Gastrocnemius medialis (tissue), 4 donors: ENCODE measurements at regions not wholly inside any gene's neighbourhood (a gene's known extent, or its start where the extent isn't known, plus 50 kb on each side); places are given as distances from the start of the nearest gene placed in this dataset.

ENCODE experiments used
- ATAC-seq, 2 donors: fragments of 150-250 bp; one replicate each; pipeline ENCODE4 v1.9.1; 2016
- DNase-seq, 2 donors: peaks; one replicate each; pipeline ENCODE4 v3.0.0-alpha.2; 2019
- H3K27ac ChIP-seq, 4 donors: fragments of 200-600 bp; sonication (generic); 1 replicate in 1 of 4; 2 replicates in 3 of 4; pipeline ENCODE4 v1.5.1; 2016 to 2018; ENCODE audit warnings: mild to moderate bottlenecking in 2 of 4, moderate library complexity in 1 of 4
- H3K27me3 ChIP-seq, 3 donors: fragments of 200-600 bp; sonication (generic) in 2 of 3; 1 replicate in 1 of 3; 2 replicates in 2 of 3; pipeline versions ENCODE4 v1.5.1 to v1.6.0; 2016 to 2019; ENCODE audit warnings: mild to moderate bottlenecking in 1 of 3, moderate library complexity in 1 of 3
- H3K36me3 ChIP-seq, 2 donors: fragments of 200-600 bp; sonication (generic) in 1 of 2; one replicate each; pipeline ENCODE4 v1.5.1; 2017 to 2018
- H3K4me1 ChIP-seq, 2 donors: fragments of 200-600 bp; sonication (generic) in 1 of 2; one replicate each; pipeline ENCODE4 v1.5.1; 2016 to 2017; ENCODE audit warnings: mild to moderate bottlenecking in 2 of 2
- H3K4me3 ChIP-seq, 4 donors: fragments of 200-600 bp; sonication (generic) in 3 of 4; 1 replicate in 1 of 4; 2 replicates in 3 of 4; pipeline ENCODE4 v1.5.1; 2016 to 2019; ENCODE audit warnings: mild to moderate bottlenecking in 2 of 4
- H3K9me3 ChIP-seq, 3 donors: fragments of 200-600 bp; sonication (generic) in 2 of 3; 1 replicate in 1 of 3; 2 replicates in 2 of 3; pipeline ENCODE4 v1.5.1; 2016 to 2019
- CTCF ChIP-seq, 5 experiments: fragments of 450-650 bp in 3 of 5; fragments of 200-600 bp in 2 of 5; sonication (generic) in 2 of 5; IDR thresholded peaks in 4 of 5; conservative IDR thresholded peaks in 1 of 5; 1 replicate in 4 of 5; 2 replicates in 1 of 5; pipeline ENCODE4 v1.5.1; 2016 to 2019; ENCODE audit warnings: antibody characterized with exemption in 5 of 5, mild to moderate bottlenecking in 3 of 5, moderate library complexity in 3 of 5
- POLR2A ChIP-seq, 2 donors: fragments of 450-650 bp; IDR thresholded peaks; one replicate each; pipeline ENCODE4 v1.6.1; 2017; ENCODE audit warnings: antibody characterized with exemption in 2 of 2, mild to moderate bottlenecking in 2 of 2, moderate library complexity in 2 of 2
- in situ Hi-C, 4 donors: fragments of 200-750 bp; cut with MboI; loops; one replicate each; pipeline versions ENCODE4 v1.15.0 to v1.8.0; 2017; ENCODE audit warnings: low sequenced_read_pairs in 4 of 4
- intact Hi-C: fragments of 100-400 bp; cut with DNase I; formaldehyde crosslinking; loops from one replicate; pipeline ENCODE4 v1.15.1; 2023; ENCODE audit warnings: low total_unique reads

GRCh38 chr18:65429601-65430000 is 321.2 kb upstream of the CDH7 start:
- TF ChIP-seq CTCF (IDR thresholded peaks at IDR 0.05 in 4 of 5, conservative IDR thresholded peaks at IDR 0.05 in 1 of 5), result no peak
- in situ Hi-C loops (no loop called here), intact Hi-C loops (no loop called here)
- no peak overlapping the region for H3K27ac ChIP-seq
- no peak overlapping the region for H3K4me3 ChIP-seq
- no peaks in the 10 kb centered on the region for H3K4me1 ChIP-seq
- no peaks in the 10 kb centered on the region for H3K9me3 ChIP-seq
- no peaks in the 10 kb centered on the region for H3K36me3 ChIP-seq
- H3K27me3 ChIP-seq, result no peaks in the 10 kb centered on the region
- ATAC-seq, result no peak
- no peak for DNase-seq

GRCh38 chr18:65425366-65425765 is 325.4 kb upstream of the CDH7 start:
- Histone ChIP-seq H3K27me3 (no peaks in the 10 kb centered on the region), H3K9me3 (no peaks in the 10 kb centered on the region), H3K27ac (no peak overlapping the region), H3K4me3 (no peak overlapping the region), H3K36me3 (no peaks in the 10 kb centered on the region), H3K4me1 (no peaks in the 10 kb centered on the region)
- intact Hi-C loops, result no loop called here
- in situ Hi-C loops, result no loop called here
- TF ChIP-seq POLR2A (IDR thresholded peaks at IDR 0.05) (no peak), CTCF (IDR thresholded peaks at IDR 0.05 in 4 of 5, conservative IDR thresholded peaks at IDR 0.05 in 1 of 5) (no peak)
- ATAC-seq, result no peak
- no peak for DNase-seq

GRCh38 chr18:65423776-65424175 is 327.0 kb upstream of the CDH7 start:
- no peaks in the 10 kb centered on the region for H3K27me3 ChIP-seq
- intact Hi-C loops, result no loop called here
- H3K36me3 ChIP-seq, result no peaks in the 10 kb centered on the region
- no peak overlapping the region for H3K4me3 ChIP-seq
- no peak for DNase-seq
- ATAC-seq, result no peak
- no peaks in the 10 kb centered on the region for H3K4me1 ChIP-seq
- H3K9me3 ChIP-seq, result no peaks in the 10 kb centered on the region
- no peak for TF ChIP-seq CTCF (IDR thresholded peaks at IDR 0.05 in 4 of 5, conservative IDR thresholded peaks at IDR 0.05 in 1 of 5)
- no peak for TF ChIP-seq POLR2A (IDR thresholded peaks at IDR 0.05)
- H3K27ac ChIP-seq, result no peak overlapping the region
- in situ Hi-C loops, result no loop called here

GRCh38 chr18:65422544-65423136 is 328.2 kb upstream of the CDH7 start:
- no peak overlapping the region for H3K4me3 ChIP-seq
- ATAC-seq (no peak), DNase-seq (no peak)
- H3K4me1 ChIP-seq, result no peaks in the 10 kb centered on the region
- H3K9me3 ChIP-seq, result no peaks in the 10 kb centered on the region
- H3K27me3 ChIP-seq, result no peaks in the 10 kb centered on the region
- TF ChIP-seq POLR2A (IDR thresholded peaks at IDR 0.05) (no peak), CTCF (IDR thresholded peaks at IDR 0.05 in 4 of 5, conservative IDR thresholded peaks at IDR 0.05 in 1 of 5) (no peak)
- H3K27ac ChIP-seq, result no peak overlapping the region
- in situ Hi-C loops, result no loop called here
- intact Hi-C loops, result no loop called here
- no peaks in the 10 kb centered on the region for H3K36me3 ChIP-seq

GRCh38 chr18:65415098-65415497 is 335.7 kb upstream of the CDH7 start:
- intact Hi-C loops, result no loop called here
- ATAC-seq, result no peak
- no peaks in the 10 kb centered on the region for H3K4me1 ChIP-seq

More at GRCh38 chr18:65415098-65415497, 335.7 kb upstream of the CDH7 start:
- Histone ChIP-seq H3K9me3 (no peaks in the 10 kb centered on the region), H3K4me3 (no peak overlapping the region), H3K27ac (no peak overlapping the region), H3K36me3 (no peaks in the 10 kb centered on the region), H3K27me3 (no peaks in the 10 kb centered on the region)
- in situ Hi-C loops, result no loop called here
- TF ChIP-seq CTCF (IDR thresholded peaks at IDR 0.05 in 4 of 5, conservative IDR thresholded peaks at IDR 0.05 in 1 of 5) (no peak), POLR2A (IDR thresholded peaks at IDR 0.05) (no peak)
- DNase-seq, result no peak
